ENCODE measurements at regions not wholly inside any gene's neighbourhood (a gene's known extent, or its start where the extent isn't known, plus 50 kb on each side); places are given as distances from the start of the nearest gene placed in this dataset.

DNA sequence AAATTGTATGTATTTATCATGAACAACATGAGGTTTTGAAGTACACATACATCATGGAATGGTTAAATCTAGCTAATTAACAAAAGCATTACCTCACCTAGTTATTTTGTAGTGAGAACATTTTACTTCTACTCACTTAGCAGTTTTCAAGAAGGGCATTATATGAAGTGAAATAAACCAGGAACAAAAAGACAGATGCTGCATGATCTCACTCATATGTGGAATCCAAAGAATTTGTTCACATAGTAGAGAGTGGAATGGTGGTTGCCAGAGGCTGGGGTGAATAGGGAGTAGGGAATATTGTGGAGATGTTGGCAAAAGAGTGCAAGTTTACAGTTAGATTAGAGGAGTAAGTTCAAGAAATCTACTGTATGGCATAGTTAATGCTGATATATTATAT lies 292.0 kb downstream of the ASXL3 start:
- TF ChIP-seq, protein P1, sequence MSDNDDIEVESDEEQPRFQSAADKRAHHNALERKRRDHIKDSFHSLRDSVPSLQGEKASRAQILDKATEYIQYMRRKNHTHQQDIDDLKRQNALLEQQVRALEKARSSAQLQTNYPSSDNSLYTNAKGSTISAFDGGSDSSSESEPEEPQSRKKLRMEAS (IDR thresholded peaks at IDR 0.05; ENCODE audit: insufficient read depth, insufficient read length) = no peak
- no peak for TF ChIP-seq EZH2 (IDR thresholded peaks at IDR 0.05; ENCODE audit: borderline replicate concordance, low read depth, low read length, severe bottlenecking)
- no peak for TF ChIP-seq POLR2AphosphoS5 (IDR thresholded peaks at IDR 0.05; ENCODE audit: insufficient read depth, low read depth, low read length)
- no peak for TF ChIP-seq CTCF (IDR thresholded peaks at IDR 0.05; ENCODE audit: extremely low read depth in 1 of 2, insufficient read depth in 1 of 2, low read depth in 1 of 2, low read length in 2 of 2)

Measured in endothelial cell of umbilical vein (primary cell).